GM11168 (cell line): ENCODE measurements at regions not wholly inside any gene's neighbourhood (a gene's known extent, or its start where the extent isn't known, plus 50 kb on each side); places are given as distances from the start of the nearest gene placed in this dataset.
"Not testable (repeated sequence)": the region's sequence is repeated elsewhere in the genome, so short reads cannot be mapped to it uniquely, and the experiment has no call there.

Source experiments
- in situ Hi-C: fragments of 300-500 bp; cut with MboI; formaldehyde crosslinking; loops from one replicate; pipeline ENCODE4 v1.12.0; 2022; ENCODE audit warnings: low sequenced_read_pairs; ENCODE audit not compliant: unreplicated experiment

GRCh38 chr18:37889963-37890362, 324.4 kb upstream of the CELF4 start:
- in situ Hi-C loops, result no loop called here

DNA sequence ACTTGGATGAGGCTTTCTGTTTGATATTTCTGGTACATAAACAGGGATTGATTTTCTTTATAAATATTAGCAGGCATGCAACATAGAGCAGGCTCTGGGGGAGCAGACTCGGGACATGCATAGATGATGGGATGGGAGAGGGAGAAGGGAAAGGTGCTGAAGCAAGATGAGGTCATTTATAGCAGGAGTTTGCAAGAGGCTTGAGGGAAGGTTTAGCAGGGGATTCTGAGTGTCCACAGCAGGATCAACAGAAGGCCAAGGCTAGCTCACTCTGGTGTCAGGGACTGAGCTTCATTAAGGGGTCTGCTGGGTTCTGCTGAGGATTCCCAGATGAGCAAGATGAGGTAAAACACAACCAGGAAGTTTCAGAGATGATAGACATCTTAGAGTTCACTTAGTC, 309.1 kb upstream of the CELF4 start:
- in situ Hi-C loops, result no loop called here

- in situ Hi-C loops, result no loop called here
These were observed 307.8 kb upstream of the CELF4 start for GRCh38 chr18:37873416-37873815.

DNA sequence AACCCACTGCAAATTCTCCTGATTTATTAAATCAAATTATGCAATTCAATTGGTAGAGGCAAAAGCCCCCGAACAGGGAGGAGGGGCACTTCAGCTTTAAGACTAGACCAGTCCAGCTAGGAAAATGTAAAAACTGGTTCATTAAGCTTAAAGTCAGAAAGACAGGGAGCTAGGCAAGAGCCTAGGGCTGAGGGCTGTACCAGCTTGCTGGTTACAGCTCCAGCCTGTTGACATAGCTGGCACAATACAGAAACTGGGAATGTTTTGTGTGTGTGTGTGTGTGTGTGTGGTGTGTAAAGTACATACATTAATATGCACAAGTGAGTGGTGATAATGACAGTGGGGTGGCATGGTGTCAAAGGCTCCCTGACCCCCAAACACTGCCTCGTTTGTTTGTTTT, 307.0 kb upstream of the CELF4 start:
- in situ Hi-C loops, result no loop called here

DNA sequence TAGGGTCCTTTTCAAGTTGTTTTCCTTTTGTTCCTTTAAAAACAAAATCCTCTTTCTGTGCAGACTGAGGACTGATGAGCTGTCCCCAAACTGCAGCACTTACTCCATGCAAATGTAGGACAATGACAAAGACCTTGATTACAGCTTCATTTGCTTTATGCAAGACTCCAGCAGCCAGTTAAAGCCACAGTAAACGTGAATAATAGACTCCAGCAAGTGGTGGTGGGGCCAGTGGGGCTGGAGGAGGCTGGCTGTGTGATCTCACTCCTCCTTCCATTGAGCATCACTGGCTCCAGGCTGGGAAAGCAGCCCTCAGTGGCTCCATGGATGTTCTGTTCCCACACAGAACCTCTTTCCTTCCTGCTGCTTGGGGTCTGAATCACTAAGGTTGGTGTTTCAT, 306.0 kb upstream of the CELF4 start:
- in situ Hi-C loops, result no loop called here

DNA sequence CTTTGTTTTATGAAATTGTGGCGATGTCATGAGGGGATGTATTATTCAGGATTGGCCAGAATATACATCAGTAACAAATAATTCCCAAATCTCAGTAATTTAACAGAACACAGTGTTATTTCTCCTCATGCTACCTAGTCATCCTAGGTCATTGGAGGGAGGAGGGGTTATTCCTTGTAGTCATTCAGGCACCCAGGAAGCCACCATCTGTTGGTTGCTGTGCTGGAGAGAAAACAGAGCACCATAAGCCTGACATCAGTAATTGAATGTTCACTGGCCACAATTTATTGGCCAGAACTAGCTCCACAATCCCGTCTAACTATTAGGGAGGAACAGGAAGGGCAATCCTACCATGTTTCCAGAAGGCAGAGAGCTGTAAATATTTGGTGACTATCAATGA, 303.5 kb upstream of the CELF4 start:
- in situ Hi-C loops, result no loop called here

DNA sequence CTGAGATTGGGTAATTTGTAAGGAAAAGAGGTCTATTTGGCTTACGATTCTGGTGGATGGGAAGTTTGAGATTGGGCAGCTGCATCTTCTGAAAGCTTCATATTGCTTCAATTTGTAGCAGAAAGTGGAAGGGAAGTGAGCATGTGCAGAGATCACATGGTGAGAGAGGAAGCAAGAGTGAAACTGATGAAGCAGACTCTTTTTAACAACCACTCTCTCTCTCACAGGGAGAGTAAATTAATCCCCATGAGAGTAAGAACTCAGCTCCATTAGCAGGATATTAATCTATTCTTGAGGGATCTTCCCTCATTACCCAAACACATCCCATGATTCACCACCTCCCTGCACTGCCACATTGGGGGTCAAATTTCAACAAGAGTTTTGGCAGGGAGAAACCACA, 298.5 kb upstream of the CELF4 start:
- in situ Hi-C loops, result no loop called here

DNA sequence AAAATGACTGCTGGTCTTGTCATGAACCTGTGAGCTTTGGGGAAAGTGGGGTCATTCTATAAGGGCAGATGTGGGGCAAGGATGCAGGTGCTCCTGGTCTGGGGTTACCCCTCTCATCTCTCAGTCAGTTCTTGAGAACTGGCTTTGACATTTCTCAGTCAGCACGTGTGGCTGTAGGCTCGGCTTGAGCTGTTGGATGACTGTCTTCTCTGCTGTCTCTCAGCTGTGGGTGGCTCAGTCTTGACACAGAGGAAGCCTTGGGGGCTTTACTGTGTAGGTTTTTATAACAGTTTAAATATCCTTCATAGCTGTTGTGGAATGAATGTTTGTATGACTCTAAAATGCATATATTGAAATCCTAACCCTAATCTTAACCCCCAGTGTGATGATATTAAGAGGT, 296.4 kb upstream of the CELF4 start:
- in situ Hi-C loops, result no loop called here

- in situ Hi-C loops, result no loop called here
These were observed 288.8 kb upstream of the CELF4 start for GRCh38 chr18:37854396-37854795.

DNA sequence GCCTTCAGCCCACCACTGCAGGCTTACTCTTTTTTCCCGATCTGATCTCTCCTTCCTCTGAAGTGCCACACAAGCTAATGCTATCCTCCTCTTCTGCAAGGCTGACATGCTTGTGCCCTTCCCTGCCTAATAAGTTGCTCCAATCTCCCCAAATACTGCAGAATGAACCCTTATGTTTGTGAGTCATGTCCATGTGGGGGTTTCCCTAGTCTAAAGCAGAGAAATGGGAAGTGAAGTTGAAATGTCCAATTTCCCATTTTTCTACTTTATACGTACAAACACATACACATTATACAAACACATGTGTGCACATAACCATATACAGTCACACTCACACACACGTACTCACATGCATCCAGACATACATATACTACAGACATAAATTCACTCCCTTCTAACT, 288.1 kb upstream of the CELF4 start:
- in situ Hi-C loops, result no loop called here

DNA sequence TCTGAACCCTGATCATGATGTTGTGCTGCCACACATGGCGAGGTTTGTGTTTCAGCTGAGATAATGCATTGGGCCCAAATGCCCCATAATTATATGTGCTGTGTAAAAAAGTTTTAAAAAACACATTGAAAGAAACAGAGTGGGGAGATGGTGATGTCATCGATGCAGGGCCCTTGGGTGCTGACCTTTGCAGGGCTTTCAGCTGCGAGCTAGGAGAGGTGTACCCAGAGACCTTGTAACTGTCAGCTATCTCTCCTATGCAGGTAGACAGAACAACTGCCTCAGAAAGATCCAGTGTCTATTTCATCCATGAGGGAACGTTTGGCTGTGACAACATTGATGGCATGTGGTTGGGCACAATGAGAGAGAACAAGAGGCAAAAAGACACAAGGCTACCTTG, 286.9 kb upstream of the CELF4 start:
- in situ Hi-C loops, result no loop called here

DNA sequence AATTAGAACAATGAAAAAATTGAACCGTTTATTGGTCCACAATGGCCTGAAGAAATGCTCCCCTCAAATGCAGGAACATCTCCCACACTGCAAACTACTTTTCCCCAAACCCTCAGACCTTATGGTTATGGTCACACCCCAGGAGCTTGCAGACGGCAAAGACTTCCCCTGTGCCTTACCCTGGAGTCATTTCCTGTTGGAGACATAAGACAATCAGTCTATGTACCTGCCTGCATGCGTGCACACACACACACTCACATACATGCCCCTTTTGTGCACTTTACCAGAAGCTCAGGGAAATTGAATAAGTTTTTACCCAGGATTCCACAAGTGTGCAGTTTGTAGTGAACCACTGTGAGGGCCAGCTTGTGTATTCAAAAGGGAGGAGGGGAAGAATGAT, 281.9 kb upstream of the CELF4 start:
- in situ Hi-C loops, result no loop called here

DNA sequence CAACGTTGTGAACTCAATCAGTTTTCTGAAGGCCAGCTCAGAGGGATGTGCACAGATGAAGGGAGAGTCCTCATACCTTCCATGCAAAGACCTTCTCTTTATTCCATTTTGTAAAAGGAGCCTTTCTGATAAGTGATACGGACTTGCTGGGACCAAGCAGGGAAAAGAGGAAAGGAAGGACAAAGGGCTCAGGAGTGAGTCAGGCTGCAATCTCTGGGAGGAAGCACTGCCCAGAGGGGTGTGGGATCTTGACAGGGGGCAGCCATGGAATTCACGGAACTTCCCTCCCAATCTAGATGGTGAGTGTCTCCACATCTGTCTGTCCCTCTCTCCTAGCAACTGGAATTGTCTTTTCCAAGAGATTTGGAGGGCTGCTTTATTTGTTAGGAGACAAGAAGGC, 281.4 kb upstream of the CELF4 start:
- in situ Hi-C loops, result no loop called here

DNA sequence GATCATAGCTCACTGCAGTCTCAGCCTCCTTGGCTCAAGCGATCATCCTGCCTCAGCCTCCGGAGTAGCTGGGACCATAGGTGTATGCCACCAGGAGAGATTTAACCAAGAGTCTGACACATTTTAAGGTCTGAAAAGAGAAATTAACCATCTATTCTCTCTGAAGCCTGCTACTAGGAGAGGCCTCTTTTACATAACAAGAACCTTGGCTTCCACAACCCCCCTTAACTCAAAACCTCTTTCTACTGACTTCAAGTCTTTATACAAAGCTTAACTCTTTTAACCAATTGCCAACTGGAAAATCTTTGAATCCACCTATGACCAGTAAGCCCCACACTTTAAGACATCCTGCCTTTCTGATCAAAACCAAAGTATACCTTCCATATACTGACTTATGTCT, 279.9 kb upstream of the CELF4 start:
- in situ Hi-C loops, result no loop called here

GRCh38 chr18:37844209-37844970, 278.8 kb upstream of the CELF4 start:
- in situ Hi-C loops, result no loop called here

- in situ Hi-C loops, result no loop called here
These were observed 272.5 kb upstream of the CELF4 start for GRCh38 chr18:37838083-37838482.

DNA sequence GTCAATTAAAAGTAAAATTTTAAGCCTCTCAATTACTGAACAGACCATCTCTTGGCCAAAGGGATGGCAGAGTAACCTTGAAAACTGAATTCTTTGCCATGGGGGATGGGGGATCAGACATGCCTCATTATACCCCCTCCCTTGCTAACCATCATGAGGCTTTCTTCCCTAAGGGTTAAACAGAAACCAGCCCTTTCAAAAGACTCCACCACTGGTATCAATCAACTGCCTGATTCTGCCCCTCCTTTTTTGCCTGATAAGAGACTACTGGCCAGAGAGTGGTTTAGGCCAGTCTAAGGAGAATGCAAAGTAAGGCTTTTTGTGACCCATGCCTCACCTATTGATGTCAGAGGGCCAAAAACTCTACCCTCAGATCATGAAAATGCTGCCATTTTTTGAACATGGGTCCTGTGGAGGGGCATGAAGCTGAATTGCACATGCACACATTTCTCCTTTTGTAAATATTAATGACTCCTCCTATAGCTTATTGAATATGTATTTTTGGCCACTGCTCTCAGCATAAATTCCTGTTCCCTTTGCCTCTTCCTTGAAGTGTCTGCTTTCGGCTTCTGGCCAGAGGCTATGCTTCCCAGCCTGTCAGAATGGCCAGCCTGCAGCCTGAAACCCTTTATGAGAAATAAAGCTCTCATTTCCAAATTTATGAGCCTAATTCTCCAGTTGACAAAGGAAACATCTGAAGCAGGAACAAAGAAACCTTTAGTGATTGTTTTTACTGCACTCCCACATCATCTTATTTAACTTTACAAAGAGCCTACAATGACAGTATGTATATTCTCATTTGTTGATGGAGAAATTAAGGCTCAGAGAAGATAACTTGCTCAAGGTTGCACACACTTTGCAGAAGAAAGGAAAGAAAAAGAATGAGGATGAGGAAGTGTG, 270.7 kb upstream of the CELF4 start:
- in situ Hi-C loops, result no loop called here

DNA sequence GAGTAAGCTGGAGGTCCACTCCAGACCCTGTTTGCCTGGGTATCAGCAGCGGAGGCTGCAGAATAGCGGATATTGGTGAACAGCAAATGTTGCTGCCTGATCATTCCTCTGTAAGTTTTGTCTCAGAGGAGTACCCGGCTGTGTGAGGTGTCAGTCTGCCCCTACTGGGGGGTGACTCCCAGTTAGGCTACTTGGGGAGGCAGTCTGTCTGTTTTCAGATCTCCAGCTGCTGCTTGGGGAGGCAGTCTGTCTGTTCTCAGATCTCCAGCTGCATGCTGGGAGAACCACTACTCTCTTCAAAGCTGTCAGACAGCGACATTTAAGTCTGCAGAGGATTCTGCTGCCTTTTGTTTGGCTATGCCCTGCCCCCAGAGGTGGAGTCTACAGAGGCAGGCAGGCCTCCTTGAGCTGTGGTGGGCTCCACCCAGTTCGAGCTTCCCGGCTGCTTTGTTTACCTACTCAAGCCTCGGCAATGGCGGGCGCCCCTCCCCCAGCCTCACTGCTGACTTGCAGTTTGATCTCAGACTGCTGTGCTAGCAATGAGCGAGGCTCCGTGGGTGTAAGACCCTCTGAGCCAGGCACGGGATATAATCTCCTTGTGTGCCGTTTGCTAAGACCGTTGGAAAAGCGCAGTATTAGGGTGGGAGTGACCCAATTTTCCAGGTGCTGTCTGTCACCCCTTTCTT, 266.6 kb upstream of the CELF4 start:
- in situ Hi-C loops, result not testable (repeated sequence)

GRCh38 chr18:37812961-37813360, 247.4 kb upstream of the CELF4 start:
- in situ Hi-C loops, result no loop called here

DNA sequence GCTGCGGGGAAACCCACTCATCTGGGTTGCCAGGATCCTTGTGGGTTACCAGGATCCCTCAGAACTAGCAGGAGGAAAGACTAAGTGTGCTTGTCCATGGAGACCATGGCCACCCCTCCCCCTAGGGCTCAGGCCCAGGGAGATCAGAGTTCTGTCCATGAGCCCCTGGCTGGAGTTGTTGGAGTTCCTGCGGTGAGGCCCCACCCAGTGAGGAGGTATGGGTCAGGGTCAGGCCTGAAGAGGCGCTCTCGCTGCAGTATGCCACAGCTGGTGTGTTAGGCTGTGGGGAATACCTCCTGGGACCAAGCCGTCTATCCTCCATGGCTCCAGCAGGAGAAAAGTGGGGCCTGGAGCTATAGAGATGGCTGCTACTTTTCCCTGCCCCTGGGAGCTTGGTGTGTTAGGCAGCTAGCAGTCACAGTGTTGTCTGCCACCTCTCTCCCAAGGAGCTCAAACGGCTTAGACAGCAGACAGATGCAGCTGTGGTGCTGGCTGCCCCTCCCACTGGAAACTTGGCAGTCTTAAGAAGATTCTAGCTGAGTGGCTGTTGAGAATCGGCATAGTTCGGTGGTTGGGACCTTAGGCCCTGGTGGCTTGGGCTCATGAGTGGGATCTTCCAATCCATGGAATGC, 240.3 kb upstream of the CELF4 start:
- in situ Hi-C loops, result no loop called here
